Tongue (tissue), 1 donor: ENCODE measurements at regions not wholly inside any gene's neighbourhood (a gene's known extent, or its start where the extent isn't known, plus 50 kb on each side); places are given as distances from the start of the nearest gene placed in this dataset.

ENCODE experiments used
- DNase-seq: peaks from one replicate; pipeline ENCODE4 v3.0.0-alpha.2; 2015

DNA sequence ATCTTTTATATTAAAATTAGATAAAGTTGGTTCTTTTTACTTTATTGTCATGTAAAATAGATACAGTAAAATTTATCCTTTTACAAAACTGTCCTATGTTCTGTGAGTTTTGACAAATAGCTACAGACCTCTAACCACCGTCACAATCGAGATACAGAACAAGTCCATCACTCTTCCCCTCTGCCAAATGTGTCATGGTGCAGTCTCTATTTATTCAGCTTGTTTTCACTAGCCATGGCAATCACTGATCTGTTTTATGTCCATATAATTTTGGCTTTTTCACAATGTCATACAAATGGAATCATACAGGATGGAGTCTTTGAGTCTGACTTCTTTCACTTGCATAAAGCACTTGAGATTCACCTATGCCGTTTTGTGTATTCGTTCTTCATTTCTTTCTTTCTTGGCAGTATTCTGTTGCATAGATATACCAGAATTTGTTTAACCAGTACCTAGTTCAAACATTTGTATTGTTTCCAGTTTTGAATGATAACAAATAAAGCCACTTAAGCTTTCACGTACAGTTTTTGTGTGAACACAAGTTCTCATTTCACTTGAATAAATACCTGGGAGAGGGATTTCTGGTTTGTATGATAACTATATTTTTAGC lies 273.2 kb upstream of the MPDZ start:
- DNase-seq, result no peak

DNA sequence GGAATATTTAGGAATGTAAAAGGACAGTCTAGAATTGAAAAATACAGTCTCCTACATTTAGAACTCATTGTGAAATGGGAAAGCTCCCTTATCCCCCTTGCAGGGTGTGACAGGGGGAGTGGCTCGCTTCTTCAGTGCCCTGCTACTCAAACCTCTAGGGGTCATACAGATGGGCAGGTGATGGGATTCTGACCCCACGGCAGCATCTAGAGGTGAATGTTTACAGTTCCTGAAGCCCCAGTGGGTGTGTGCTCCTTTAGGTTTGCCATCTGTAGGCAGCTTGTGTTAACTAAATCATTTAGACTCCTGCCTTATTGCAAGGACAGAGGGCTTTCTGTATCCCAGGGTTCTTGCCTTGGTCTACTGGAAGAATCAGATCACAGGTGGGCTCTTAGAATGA lies 271.0 kb upstream of the MPDZ start:
- no peak for DNase-seq

DNA sequence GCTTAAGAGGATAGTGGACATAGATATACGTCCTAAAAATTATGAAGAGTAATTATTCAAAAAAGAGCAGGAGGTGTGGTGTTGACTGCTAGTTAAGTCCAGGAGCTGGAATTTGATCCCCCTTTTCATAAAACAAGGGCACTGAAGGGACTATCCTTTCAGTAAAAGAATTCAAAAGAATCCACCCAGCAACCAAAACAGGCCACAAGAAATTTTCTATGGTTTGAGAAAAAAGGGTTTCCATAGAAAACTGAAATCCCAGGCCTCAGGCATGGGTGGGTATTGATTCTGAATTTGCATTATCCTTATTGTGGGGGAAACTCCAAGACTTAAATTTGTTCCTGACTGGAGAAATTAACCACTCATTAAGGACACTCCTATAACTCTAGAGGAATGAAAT lies 269.0 kb upstream of the MPDZ start:
- DNase-seq, result no peak

GRCh38 chr9:13535141-13535540 lies 255.6 kb upstream of the MPDZ start:
- no peak for DNase-seq

DNA sequence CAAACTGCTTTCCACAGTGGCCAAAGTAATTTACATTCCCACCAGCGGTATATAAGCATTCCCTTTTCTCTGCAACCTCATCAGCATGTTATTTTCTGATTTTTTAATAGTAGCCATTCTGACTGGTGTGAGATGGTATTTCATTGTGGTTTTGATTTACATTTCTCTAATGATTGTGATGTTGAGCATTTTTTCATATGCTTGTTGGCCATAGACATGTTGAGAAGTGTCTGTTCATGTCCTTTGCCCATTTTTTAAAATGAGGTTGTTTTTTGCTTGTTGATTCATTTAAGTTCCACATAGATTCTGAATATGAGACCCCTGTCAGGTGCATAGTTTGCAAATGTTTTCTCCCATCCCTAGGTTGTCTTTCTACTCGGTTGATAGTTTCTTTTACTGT lies 254.5 kb upstream of the MPDZ start:
- DNase-seq, result no peak

DNA sequence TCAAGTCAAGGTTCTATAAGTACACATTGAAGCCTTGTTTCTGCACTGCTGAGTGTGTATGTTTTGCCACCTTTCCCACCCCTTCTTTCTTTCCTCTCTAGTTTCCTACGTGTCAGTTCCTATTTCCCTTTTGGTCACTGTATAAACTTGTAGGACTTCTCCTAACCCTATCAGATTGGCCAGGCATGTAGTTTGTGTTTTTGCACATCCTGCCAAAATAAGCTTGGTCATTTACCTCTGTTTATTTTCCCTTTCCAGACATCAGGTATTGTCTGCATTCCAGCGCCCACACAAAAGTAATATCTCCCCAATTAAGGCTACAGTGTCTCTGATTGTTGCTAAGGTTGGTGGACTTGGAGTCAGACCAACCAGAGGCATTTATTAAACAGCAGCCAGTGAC lies 252.9 kb upstream of the MPDZ start:
- no peak for DNase-seq

DNA sequence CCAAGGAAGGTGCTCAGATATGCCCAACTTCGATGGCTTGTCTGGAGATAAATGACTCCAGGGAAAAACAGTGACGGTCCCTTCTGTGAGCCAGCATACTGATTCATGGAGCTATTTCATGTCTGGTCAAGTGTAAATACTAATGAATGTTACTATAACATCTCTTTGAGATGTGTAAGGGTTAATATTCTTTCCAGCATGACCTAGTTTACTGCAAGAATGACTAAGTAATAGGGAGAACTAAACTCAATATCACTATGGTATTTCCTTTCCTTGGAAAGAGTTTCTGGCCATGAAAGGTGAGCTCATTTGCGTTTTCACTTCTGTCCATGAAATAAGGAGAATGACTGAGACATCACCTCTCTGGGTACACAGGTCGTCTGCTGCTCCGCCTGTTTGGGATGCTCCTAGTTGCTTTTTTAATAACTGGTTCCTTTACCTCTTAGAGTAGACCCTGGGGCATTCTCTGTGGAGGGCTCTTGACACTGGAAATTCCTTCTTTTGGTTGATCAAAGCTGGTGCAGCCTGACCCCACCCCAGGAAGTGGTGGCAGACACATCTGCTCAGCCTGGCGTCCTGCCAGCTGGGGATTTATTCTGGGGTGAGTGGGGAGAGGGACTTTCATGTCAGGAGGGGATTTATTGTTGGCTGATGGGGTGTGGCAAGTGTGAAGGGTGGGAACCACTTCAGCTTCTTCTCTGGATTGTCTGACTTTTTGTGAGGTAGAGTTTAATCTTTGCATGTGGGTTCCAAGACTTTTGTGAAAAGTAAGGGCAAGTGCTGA lies 250.0 kb upstream of the MPDZ start:
- peak; percentile 84 for DNase-seq

GRCh38 chr9:13524245-13524644 lies 244.8 kb upstream of the MPDZ start:
- no peak for DNase-seq

DNA sequence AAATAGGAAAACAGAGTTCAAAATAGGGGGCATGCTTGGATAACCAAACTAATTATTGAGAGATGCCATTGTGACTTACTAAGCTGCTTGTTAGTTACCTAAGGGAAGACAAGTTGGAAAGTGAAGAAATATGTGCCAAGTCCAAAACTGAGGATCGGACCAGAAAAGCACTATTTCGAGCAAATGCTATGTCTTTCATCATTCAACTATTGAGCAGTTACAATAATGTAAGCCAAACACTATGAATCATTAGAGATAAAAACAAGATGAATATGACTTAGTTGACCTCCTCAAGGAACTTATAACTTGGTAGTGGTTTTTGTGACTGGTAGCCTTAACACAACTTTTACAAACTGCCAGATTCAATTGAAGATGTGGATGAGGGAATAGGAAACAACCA lies 240.6 kb upstream of the MPDZ start:
- DNase-seq, result no peak

DNA sequence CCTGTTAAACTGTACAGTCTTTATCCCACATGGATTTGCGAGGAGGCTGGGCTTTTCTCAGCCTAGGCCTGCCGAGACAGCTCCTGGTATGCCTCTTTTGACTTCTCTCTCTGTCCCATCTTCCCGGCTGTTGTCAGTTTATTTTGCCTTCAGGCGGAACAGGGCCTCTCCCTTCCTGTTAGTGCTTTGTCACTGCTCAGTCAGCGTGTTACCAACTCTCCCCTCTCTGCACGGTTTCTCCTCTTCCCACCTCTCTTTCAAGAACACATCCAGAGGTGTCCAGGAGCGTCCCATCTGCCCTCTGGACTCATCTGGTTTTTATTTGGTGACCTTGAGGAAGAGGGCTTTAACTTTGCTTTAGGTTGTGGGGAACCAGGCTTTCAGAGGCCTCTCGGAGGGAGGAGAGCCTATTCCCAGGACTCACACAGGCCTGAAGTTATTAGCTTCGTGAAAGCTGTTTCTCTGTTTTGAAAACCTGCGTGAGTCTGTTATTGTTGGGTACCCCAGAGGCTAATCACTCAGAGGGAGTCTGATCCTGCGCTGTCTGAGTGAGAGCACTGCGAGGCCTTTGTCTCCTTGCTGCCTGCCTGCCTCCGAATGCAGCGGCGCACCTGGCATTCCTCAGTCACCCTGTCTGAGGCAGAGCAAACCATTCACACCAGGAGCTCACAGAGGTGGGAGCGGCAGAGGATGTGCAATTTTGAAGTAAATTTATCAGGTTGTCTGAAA lies 234.4 kb upstream of the MPDZ start:
- DNase-seq, result peak; percentile 79

DNA sequence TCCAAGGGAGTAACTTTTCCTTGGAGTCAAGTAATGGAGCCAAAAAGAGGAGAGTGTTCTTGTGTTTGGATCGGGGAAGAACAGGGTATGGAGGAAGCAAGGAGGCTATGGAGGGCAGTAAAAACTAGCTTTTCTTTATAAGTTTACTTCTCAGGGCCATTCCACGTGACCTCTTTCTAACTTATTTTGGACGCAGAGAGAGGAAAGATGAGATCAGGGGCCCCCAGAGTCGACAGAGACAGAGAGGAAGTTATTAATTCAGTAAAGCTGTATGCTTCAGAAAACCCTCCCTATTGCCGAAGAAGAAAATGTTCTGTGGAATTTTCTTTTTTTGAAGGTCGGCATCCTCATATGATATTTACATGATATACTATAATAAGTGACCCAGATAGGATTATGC lies 233.8 kb upstream of the MPDZ start:
- DNase-seq, result peak; percentile 87

DNA sequence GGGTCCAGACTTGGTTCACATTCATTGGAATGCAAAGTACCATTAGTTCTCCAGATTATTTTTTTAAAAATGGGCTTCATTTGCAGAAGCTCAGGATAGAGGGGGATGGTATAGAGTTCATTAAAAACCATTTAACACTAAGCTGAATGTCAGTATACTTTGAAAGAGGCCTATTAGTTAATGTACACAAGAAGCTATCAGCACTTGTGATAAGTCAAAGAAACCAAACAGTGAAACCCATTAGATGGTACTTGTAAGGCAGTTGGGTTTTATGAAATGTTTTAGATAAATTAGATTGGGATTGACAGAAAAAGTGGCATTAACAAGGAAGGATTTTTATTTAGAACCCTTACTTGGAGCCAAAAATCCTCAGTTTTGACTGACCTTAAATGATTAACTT lies 229.2 kb upstream of the MPDZ start:
- no peak for DNase-seq

DNA sequence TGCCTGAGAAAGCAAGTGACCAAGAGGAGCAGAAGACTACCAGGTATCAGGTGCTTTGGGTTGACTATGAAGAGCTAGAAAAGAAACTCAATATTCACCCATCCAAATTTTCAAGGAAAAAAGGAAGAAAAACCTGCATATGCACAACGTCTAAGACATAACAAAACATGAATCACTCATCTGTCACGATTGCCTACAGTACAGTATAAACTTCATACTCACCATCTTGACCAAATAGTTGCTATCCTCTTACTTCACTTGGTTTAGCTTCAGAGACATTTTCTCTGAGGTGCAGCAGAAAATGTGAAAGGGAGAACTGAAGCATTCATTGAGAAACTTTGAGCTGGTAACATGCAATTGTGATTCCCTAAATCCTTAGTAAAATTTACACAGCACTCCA lies 228.6 kb upstream of the MPDZ start:
- no peak for DNase-seq

DNA sequence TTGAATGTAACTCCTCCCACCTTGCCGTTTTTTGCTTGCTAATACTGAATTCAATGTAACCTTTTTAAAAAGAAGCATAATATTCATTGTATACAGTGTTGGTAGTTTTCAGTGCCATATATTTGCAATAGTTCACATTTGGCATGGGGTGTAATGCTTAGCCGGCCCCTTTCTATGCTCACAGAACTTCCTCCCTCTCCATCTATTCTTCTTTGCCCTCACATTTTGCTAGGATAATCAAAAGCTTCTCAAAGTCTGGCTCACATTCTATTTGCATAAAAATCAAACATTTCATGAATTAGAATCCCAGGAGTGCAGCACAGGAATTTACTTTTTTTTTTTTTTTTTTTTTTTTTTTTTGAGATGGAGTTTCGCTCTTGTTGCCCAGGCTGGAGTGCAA lies 226.3 kb upstream of the MPDZ start:
- no peak for DNase-seq

GRCh38 chr9:13503599-13503998 lies 224.1 kb upstream of the MPDZ start:
- no peak for DNase-seq

DNA sequence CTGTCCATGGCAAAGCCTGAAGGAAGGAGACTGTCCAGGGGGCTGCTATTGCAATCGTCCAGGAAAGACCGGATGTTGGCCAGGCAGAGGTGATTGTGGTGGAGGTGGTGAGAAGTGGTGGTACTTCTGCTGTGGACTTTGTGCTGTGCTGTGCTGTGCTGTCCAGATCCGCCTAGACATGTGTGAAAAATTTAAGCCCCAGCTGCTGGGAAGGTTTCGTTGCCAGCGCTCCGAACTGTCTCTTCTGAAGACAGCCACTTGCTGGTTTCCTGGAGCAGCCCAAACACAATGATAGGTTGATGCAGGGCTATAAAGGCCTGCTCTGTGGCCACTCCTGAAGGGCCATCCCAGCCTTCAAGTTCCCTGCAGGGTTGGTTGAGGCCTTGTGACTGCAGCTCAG lies 223.0 kb upstream of the MPDZ start:
- no peak for DNase-seq

- no peak for DNase-seq
Measured at GRCh38 chr9:13501018-13501417, 221.5 kb upstream of the MPDZ start.

GRCh38 chr9:13500034-13500433 lies 220.5 kb upstream of the MPDZ start:
- DNase-seq, result no peak

GRCh38 chr9:13493697-13494096 lies 214.2 kb upstream of the MPDZ start:
- DNase-seq, result no peak

DNA sequence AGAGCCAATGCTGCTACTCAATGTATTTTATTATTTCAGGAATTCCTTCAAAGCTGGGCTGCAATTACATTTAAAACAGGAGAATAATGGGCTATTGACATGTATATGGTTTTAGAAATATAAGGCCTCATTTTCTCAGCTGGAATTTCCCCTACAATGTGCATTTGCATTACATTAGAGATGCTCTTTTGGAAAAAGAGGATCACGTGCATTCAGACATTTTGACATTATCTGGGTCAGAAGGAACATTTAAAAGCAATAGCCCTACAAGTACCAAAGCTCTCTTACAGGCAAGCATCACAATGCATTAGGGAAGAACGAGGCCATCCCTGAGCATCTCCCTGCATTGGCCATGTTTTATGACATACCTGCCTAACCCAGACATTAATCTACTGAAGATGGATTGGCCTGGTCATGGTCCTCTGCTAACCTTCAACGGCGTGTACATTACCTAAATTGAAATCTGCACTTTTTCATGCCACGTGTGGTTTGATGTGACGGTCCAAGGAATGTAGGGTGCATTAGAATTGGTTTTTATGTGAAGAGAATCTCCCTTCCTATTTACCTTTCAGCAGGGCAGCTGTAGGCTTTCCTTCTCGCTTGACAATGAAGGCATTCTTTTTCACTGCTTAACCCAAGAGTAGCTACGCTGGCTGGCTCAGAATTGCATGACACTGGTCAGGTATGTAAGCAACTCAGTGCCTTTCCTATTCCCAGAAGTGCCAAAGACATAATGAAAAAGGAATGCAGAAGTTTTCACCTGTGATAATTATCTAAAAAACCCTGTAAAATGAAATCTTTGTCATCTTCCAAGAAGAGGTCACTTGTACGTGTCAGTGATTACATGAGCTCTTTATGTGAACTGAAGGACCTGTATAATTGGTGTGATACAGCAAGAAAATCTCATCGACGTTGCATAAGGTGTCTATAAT lies 212.3 kb upstream of the MPDZ start:
- no peak for DNase-seq

DNA sequence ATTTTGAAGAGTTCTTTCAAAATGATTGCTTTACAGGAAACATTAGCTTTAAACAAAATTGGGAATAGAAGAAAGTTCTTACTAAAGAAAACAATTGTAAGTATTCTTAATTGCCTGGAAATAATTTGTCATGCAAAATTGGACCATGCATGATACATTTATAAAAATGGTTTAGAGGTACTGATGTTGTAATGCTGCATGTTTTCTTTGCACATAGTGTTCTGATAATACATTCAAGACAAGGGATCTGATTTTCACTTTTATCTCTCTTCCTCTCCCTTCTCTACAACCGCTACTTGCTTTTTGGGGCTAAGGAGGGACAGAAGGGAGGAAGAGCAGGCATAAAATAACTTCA lies 211.6 kb upstream of the MPDZ start:
- DNase-seq, result no peak

GRCh38 chr9:13487936-13488335 lies 208.4 kb upstream of the MPDZ start:
- DNase-seq, result no peak

- DNase-seq, result no peak
Measured at GRCh38 chr9:13487498-13487897, 208.0 kb upstream of the MPDZ start.
